H1 (cell line): ENCODE measurements at regions not wholly inside any gene's neighbourhood (a gene's known extent, or its start where the extent isn't known, plus 50 kb on each side); places are given as distances from the start of the nearest gene placed in this dataset.

Source experiments
- FOSL1 ChIP-seq: IDR thresholded peaks from 2 replicates; pipeline ENCODE4 v1.6.1; 2011; ENCODE audit warnings: mild to moderate bottlenecking, low read depth, low read length, moderate library complexity; ENCODE audit not compliant: insufficient read depth
- TEAD4 ChIP-seq: IDR thresholded peaks from 2 replicates; pipeline ENCODE4 v1.6.1; 2012; ENCODE audit warnings: low read depth, low read length, inconsistent platforms, mixed read lengths

DNA sequence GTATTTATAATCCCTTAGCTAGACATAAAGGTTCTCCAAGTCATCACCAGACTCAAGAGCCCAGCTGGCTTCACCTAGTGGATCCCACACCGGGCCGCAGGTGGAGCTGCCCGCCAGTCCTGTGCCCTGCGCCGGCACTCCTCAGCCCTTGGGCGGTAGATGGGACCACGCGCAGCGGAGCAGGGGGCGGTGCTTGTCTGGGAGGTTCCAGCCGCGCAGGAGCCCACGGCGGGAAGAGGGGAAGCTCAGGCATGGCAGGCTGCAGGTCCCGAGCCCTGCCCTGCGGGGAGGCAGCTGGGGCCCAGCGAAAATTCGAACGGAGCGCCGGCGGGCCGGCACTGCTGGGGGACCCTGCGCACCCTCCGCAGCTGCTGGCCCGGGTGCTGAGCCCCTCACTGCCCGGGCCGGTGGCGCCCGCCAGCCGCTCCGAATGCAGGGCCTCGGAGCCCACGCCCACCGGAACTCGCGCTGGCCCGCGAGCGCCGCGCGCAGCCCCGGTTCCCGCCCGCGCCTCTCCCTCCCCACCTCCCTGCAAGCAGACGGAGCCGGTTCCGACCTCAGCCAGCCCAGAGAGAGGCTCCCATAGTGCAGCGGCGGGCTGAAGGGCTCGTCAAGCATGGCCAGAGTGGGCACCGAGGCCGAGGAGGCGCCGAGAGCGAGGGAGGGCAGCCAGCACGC, 675.6 kb downstream of the REEP3 start (continued):
- TF ChIP-seq FOSL1 (no peak), TEAD4 (no peak)
